SK-N-MC (cell line): ENCODE measurements at regions not wholly inside any gene's neighbourhood (a gene's known extent, or its start where the extent isn't known, plus 50 kb on each side); places are given as distances from the start of the nearest gene placed in this dataset.

ENCODE experiments used
- EZH2 ChIP-seq: fragments of 200-600 bp; sonication (generic); IDR thresholded peaks from one replicate; pipeline ENCODE4 v1.6.1; 2017; ENCODE audit warnings: antibody characterized with exemption
- FOXP2 ChIP-seq: optimal IDR thresholded peaks from 2 replicates; pipeline ENCODE3; 2011; ENCODE audit warnings: mild to moderate bottlenecking, moderate library complexity; ENCODE audit not compliant: insufficient read depth; ENCODE audit errors: extremely low read length, control extremely low read depth
- POLR2AphosphoS5 ChIP-seq: IDR thresholded peaks from 2 replicates; pipeline ENCODE4 v1.6.1; 2012; ENCODE audit warnings: mild to moderate bottlenecking, low read depth, low read length, borderline replicate concordance

- TF ChIP-seq EZH2 (no peak), POLR2AphosphoS5 (no peak), FOXP2 (no peak)
Measured at GRCh38 chr2:62415518-62415917, 90.5 kb downstream of the TMEM17 start.
